ENCODE measurements at regions not wholly inside any gene's neighbourhood (a gene's known extent, or its start where the extent isn't known, plus 50 kb on each side); places are given as distances from the start of the nearest gene placed in this dataset.
"Not testable (repeated sequence)": the region's sequence is repeated elsewhere in the genome, so short reads cannot be mapped to it uniquely, and the experiment has no call there.

DNA sequence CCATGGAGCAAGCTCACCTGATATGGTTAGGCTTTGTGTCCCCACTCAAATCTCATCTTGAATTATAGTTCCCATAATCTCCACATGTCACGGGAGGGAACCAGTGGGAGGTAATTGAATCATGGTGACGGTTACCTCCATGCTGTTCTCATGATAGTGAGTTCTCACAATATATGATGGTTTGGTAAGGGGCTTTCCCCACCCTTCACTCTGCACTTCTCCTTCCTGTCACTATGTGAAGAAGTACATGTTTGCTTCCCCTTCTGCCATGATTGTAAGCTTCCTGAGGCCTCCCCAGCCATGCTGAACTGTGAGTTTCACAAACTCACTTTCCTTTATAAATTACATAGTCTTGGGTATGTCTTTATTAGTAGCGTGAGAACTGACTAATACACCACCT, 435.7 kb upstream of the ID2 start:
- DNase-seq = no peak

DNA sequence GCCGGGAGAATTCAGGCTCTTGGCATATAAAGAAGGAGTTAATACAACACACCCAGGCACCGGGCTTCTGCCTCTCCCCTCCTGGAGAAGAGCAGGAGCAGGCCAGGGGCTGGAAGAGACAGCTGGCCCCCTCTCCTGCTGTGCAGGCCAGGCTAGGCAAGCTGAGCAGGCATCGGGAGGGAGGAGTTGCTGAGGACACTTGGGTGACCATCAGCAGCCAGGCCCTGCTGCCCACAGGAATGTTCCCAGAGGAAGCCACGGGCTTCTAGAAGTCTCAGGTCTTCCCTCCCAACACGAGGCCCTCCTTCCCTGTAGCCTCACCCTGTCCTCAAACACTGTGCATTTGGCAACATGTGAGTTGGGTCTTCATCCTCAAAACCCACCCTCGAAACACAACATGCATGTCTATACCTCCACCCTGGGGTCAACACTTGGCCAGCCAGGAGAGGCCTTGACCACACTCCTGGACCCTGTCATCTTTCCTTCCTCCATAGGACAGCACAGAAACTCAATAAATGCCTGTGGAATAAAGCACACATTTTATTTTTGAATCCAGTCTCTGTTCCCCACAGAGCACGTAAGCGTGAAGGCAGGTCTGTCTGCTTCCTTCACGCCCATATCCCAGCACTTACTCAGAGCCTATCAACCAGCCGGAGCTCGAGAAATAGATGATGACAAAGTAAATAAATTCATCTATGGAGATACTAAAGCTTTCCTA, 433.8 kb upstream of the ID2 start:
- no peak for DNase-seq

DNA sequence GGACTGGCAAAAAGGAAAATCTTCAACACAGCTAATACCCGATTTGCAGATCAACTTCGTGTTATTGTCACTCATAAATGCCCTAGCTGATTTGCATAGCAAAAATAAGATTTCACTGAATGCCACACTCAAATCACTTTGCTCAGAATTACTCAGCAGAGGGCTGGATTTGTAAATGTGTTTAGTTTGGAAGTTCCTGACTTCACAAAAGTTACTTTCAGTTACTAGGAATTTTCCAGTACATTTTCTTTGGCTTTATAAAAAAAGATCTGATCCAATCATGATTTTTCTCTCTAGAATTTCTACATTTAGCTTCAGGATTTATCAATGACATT, 433.3 kb upstream of the ID2 start:
- DNase-seq = no peak

DNA sequence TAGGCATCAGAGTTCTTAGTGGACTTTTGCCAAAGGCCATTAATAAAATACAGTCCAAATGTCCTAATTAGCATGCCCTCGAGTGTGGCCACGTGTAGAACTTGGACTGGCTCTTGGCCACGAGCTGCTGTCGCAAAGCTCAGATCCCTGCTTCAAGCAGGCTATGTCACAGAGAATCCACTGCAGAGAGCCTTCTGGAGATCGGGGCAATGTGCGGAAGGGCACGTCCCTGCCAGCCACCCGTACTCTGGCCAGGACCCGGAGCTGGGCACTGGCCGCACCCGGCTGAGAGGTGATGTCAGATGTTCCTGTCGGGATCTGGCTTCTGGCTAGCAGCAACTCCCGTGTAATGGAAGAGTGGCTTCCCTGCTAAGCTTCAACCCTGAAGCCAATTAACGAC, 432.7 kb upstream of the ID2 start:
- DNase-seq = peak in 24 of 51 donors; percentile 12 to 59 (median 31)

DNA sequence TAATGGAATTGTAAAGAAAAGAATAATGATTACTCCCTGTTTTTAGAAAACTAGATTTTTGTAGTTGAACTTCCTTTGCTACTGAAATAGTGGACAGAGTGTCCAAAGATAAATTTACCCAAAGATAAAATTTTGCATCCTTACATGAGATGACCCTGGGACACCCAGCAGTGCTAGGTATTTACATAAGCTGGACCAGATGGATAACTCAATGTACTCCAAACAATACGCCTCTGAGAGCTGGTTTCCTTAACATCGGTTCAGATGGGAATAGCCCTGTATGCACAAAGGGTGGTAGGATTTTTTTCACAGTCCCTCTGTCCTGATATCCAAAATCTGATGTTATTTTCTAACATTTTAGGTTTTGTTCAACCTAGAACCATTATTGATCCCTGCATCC, 432.1 kb upstream of the ID2 start:
- DNase-seq = no peak

DNA sequence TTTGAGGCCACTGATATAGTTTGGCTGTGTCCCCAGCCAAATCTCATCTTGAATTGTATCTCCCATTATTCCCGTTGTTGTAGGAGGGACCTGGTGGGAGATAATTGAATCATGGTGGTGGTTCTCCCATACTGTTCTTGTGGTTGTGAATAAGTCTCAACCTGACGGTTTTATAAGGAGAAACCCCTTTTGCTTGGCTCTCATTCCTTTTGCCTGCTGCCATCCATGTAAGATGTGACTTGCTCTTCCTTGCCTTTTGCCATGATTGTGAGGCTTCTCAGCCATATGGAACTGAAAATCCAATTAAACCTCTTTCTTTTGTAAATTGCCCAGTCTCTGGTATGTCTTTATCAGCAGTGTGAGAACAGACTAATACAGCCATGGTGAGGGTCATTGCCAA, 431.6 kb upstream of the ID2 start:
- not testable (repeated sequence) for DNase-seq

DNA sequence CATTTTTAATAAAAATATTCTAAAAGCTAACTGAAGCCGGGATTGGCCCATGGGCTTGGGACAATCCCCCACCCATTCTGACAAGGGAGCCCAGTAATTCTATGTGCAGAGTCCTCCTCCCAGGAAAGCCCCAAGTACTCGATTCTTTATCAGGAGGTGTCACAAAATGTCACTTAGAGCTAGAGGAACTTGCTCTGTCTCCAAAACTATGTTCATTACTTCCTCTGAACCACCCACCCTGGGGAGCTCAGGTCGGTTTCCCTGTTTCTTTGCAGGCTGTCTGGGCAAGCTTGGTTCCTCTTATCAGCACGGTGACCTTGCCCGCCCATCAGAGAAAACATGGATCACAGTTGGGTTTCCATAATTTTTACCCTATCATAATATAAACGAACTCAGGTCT, 430.6 kb upstream of the ID2 start:
- DNase-seq = no peak

DNA sequence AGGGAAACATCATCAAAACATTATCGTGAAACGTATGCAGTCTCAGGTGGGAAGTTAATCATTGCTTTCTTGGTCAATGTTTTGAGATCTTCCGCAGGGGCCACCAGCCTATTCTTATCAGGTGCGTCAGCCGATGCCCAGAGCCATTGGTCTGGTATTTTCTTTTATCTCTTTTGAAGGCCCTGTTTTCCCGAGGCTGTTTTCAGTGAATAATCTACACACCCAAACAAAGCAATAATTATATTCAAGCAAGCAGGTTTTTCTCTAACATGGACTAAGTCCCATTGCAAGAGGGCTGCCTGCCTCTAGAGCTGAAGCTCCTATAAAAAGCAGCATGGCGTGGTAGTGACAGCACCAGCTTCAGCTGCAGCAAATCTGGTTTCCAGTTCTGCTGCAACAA, 430.0 kb upstream of the ID2 start:
- DNase-seq = no peak

DNA sequence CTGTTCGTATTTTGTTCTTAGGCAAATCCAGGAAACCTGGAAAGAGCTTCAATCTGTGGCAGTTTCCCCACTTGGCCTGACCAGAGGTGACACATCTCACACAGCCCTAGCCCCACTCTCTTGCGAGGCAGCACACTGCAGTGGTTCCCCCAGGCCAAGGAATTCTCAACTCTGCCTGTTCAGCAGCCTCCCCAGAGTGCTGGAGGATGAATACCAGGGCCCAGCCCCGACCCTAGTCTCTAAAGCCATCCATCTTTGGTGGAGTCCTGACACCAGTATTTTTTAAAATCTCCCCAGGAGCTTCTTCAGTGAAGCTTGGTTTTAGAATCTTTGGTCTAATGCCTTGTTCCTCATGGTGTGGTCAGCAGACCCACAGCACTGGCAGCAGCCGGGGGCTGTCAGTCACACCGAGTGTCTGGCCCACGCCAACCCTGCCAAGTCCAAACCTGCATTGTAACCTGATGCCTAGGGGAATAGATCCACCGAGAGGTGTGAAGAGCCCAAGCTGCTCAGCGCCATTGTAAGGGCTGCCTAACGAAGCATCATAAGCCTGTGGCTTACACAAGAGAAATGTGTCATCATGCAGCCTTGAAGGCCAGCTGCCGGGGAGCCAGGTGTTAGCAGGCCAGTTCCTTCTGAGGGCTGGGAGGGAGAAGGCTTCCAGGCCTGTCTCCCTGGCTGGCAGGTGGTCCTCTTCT, 428.7 kb upstream of the ID2 start:
- DNase-seq = no peak

DNA sequence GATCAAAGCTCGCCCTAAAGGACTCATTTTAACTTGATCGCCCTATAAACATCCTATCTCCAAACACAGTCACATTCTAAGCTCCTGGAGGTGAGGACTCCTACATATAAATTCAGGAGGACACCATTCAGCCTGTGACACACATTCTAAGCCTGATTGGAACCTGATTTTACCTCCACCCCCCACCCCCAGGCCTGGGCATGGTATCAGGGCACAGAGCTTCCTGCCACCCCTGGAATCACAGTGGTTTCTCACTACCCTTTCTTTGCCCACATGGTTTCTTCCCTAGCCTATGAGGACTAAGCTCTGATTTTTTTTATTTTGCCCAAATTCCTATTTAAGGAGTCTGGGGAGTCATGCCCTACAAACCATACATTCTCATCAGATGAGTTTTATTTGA, 428.1 kb upstream of the ID2 start:
- no peak for DNase-seq

DNA sequence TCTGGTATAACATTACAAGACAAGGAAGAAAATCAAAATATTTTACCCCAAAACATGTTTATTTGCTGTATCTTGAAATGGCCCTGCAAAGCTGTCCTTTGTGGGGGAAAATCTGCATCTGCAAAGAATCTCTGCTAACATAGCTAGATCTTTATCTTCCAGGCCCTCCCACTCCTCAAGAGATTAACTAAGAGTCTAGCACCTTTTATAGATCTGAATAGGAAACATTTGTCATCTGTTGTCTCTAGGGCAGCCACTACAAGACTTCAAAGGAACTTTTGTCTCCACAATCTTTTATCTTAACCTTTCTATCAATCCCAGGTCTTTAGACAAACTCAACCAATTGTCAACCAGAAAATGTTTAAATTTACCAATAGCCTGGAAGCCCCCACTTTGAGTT, 427.6 kb upstream of the ID2 start:
- DNase-seq = not testable (repeated sequence)

DNA sequence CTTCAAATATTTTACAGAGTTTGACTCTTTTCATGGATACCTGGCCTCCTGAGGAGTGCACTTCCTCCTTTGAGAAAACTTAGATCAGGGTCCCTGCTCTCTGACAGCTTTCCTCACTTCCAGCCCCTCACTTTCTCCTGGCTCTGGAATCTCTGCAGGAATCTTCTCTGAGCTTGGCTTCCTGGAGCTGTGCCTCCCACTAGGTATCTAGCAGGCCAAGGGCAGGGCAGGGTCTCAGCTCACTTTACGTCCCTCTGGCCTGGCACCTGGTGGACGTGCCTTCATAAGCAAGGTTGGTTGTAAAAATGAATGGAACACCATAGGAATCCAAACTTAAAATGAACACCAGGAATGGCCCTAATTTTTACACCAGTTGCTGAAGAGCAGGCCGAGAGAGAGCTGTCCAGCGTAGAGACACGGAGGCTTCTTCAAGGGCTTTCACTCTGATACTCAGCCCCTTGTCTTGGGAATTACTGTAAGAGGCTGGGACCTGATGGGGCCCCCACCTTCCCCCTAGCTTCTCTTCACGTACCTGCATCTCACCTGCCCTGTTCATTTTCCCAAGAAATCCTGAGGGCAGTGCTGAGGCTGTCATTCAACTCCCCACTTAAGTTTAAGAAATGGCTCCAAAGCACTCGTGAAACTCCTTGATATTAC, 426.9 kb upstream of the ID2 start:
- no peak for DNase-seq

DNA sequence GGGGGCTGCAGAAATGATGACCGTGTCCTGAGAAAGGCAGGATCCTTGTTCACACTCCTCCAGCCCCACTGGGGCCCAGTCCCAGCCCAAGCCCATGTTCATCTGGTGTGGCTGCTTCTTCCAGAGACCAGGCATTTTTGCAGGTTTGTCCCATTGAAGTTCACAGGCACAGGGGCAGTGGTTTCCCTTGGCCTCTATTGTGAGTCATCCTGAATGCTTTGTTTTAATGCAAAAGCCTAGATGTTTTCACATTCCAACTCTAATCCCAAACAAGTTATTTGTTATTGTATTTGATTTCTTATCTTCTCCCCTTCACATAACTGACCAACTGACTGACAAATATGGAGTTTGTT, 426.4 kb upstream of the ID2 start:
- no peak for DNase-seq

DNA sequence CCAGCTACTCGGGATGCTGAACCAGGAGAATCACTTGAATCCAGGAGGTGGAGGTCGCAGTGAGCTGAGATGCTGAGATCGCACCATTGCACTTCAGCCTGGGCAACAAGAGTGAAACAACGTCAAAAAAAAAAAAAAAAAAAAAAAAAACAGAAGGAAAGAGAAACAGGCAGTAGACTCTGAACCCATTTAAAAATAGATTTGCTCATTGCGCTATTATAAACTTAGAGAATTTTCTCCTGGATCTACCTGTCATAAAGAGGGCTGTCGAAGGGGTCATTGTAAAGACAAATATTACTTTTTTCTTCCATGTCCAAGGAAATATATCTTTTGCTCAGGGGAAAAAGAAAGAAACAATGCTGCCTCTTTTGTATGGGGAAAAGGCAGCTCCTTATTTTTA, 425.0 kb upstream of the ID2 start:
- DNase-seq = no peak

DNA sequence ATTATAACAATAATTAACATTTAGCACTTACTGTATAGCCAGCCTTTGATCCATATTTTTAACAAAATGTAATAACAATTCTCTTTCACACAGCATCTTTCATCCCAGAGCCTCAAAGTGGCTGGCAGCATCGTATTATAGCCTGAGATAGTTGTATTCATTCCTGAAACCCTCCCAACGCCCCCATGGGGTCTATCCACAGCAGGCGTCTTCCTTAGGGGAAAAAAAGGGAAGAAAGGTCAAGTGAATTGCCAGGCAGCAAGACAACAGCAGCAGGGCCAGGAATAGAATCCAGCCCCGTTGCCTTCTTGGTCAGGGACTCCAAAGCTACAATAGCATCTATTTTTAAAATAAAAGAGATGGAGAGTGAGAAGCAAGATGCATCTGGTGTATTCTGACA, 424.4 kb upstream of the ID2 start:
- DNase-seq = no peak

DNA sequence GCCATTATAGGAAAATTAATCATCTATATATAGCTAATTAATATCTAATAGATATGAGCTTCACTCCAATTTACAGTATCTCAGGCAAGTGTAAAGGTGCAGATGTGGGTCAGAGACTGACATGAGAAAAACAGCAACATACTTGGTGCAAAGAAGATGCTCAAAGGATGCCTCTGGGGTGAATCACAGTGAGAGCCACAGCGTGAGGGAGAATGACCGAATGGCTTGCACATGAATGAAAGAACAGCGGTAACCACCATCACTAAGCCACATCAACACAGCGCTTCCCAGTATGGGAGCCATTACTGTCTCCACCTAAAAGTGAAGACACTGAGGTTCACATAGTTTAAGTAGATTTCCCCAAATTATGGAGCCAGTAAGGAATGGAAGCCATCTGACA, 423.4 kb upstream of the ID2 start:
- DNase-seq = no peak

DNA sequence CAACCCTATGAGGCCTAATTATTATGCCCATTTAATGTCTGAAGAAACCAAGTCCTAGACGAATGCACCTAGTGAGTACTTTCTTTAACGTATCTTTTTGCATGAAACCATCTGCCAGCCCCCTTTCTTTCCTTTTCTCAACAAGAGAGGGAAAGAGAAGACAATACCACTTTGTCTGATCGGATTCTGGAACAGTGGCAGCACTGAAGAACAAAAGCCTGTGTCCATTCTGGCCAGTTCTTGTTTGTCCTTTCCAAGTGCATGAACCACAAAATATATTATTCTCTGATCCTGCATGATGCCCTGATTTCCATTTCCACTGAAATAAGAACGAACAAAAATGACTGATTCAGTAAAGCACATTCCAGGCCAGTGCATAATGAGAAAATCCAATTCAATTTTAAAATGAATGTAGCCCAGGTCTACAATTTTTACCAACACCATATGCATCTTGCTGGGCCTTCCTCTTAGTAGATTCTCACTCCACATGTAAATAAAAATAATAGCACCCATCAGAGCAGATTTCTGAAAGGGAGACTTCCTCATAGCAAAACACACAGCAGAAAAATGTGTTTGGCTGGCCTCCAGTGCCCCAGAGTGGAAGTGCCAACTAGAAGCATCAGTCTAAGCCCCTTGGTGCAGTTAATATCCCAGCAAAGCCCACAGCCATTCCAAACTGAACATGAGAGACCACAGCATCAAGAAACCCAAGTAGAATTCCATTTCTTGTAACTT, 422.6 kb upstream of the ID2 start:
- peak in 16 of 51 donors; percentile 3 to 70 (median 24) for DNase-seq

DNA sequence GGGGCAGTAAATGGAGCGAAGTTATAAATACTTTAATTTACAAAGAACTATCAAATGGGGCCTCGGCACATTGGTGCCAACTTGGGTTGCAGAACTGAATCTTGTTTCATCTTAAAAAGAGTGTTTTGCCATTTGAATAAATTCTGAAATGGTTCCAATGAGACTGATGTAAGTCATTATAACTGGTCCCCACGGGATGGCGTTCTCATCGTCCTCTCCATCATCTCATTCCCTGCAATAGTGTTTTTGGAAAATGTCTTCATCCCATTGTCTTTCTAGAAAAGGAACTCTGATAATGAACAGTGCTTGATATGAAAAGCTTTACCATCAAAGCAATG, 422.0 kb upstream of the ID2 start:
- peak in 1 of 51 donors; percentile 56 for DNase-seq

DNA sequence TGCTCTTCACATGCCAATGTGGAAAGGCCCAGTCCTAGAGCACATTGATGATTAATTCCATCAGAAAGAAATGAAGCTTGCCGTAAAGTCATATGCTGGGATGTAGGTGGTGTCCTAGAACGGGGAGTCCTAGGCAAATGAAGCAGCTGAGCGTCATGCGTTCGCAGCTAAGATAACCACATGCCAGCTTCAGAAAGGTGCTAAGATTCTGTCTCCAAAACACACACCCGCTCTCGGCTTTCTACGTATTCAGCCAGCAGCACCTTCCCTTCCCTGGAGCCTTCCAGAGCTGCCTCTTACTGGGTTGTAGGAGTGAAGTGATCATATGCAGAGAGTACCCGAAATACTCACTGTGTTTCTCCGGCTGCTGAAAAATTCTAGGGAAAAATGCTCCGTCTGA, 421.6 kb upstream of the ID2 start:
- DNase-seq = peak in 2 of 51 donors; percentile 5 to 54

DNA sequence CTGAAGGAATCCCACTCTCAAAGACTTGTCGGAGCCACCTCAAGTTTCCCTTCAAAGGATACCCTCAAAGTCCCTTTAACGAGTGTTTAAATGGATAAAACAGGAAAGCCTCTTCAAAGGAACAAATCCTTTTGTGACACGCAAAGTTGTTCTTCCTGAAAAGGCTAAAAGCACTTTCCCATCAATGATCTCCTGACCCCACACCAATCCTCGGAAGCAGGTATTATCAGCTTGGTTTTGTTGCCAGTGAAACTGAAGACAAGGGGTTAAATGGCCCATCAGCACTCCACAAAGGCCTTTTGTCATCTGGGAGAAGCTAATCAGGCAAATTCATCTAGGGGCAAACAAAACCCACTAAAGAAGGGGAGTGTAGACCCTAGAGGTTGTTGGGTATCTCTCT, 418.0 kb upstream of the ID2 start:
- DNase-seq = no peak

DNA sequence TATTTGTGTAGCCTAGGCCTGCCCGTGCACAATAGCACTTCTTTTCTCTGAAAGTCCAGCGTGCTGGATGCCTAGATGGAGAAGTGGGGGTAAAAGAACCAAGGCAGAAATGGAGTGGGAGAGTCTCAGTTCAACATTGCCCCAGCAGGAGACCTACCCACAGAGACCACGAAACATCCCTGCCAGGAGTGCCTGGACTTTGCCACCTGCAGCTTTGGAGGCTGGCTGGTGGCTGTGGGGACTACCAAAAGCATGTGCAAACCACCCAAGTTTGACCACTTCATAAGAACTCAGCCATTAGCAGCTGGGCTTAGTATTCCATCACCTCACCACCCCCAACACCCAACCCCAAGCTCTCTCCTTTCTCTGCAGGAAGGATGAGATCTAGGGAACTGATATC, 416.9 kb upstream of the ID2 start:
- no peak for DNase-seq

DNA sequence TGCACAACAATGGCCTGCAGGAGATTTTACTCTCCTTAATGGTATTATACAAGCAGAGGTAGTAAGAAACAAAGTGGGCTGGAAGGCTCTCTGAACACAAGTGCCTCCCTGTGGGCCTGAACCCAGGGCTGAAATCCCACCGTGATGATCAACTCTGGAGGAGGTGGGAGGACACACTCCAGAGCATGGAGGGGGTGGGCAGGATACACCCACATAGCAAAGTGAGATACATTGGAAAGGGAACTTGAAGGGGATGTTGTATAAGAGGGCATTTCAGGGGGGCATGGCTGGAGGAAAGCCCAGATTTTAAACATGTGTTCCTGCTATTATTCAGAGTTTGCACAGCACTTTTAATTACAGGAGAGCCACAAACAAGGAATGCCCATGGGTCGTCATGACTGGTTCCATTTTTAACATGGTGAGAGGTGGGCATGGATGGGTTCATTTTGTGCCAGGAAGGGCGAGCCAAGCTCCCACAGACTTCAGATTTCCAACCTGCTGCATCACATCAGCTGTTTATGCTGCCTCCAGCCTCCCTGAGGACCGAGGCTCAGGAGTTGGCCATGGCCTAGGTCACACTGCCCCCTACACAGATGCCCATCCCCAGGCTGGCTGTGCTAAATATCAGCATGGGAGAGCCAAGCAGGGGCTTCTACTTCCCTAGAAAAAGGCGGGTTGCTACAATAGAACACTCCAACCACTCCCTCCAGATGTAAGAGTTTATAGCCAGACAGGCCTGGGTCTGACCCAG, 416.2 kb upstream of the ID2 start:
- no peak for DNase-seq

Data from hypothalamus (tissue), 51 donors.